Heart left ventricle (tissue), 13 donors: ENCODE measurements at regions not wholly inside any gene's neighbourhood (a gene's known extent, or its start where the extent isn't known, plus 50 kb on each side); places are given as distances from the start of the nearest gene placed in this dataset.

Source experiments
- POLR2A ChIP-seq, 2 donors: fragments of 450-650 bp; IDR thresholded peaks; one replicate each; pipeline ENCODE4 v1.6.1; 2017; ENCODE audit warnings: antibody characterized with exemption in 2 of 2, mild to moderate bottlenecking in 2 of 2, moderate library complexity in 2 of 2
- TF ChIP-seq, protein P1 (sequence below), 12 donors: fragments of 200-600 bp; sonication (generic) in 4 of 12; IDR thresholded peaks; one replicate each; pipeline versions ENCODE4 v1.5.0 to v1.8.0; 2018 to 2022; ENCODE audit warnings: antibody characterized with exemption in 12 of 12, mild to moderate bottlenecking in 5 of 12
- donor health status: ischemic (EF 13 %, LVEDD 7.1; RV severe dilation, severe dysfunction).
- donor health status: DM: no; HTN: yes; CAD: no.
- donor health status: DM: no; HTN: no; CAD: no.
- donor health status: ischemic (EF 25% LVEDD 6.9; RV normal size, moderate dysfunction).
- donor health status: ischemic (EF 25% LVEDD 5.7; RV mildly dilated, moderate dysfunction).
- donor health status: ischemic (EF 35%, LVEDD 5.7; RV mildly dilated, moderate dysfunction).
- donor health status: nonischemic (EF 11% LVEDD 7.7; RV severe dilation, severe dysfunction).
- donor health status: DM: yes; HTN: yes; CAD: no.
- donor health status: PGD.
- donor health status: ischemic (EF 29% LVEDD 5.4; RV normal size, mild dysfunction).
- donor health status: nonischemic (EF 23%, LVEDD 6.1; RV moderate dilation, normal function).

DNA sequence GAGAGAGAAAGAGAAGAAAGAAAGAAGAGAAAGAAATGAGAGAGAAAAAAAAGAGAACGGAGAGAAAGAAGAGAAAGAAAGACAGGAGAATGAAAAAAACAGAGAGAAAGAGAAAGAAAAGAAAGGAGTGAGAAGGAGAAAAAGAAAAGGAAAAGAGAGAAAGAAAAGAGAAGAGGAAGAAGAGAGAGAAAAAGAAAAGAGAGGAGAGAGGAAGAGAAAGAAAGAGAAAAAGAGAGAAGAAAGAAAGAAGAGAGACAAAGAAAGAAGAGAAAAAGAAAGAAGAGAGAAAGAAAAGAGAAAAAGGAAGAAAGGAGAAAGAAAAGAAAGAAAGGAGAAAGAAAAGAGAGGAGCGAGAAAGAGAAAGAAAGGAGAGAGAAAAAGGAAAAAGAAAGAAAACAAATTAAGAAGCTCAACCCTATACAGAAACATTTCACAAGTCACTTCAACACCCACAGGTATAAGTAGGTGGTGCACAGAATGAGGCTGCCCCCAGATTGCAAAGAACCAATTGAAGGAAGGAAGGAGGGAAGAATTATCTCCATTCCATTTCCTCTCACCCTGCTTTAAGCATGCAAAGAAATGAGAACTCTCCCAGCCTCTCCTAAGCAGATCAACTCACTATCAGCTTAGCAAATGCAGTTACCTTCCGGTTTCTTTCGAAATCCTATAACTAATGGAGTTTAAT lies 98.8 kb upstream of the CACNA1A start:
- TF ChIP-seq, protein P1, sequence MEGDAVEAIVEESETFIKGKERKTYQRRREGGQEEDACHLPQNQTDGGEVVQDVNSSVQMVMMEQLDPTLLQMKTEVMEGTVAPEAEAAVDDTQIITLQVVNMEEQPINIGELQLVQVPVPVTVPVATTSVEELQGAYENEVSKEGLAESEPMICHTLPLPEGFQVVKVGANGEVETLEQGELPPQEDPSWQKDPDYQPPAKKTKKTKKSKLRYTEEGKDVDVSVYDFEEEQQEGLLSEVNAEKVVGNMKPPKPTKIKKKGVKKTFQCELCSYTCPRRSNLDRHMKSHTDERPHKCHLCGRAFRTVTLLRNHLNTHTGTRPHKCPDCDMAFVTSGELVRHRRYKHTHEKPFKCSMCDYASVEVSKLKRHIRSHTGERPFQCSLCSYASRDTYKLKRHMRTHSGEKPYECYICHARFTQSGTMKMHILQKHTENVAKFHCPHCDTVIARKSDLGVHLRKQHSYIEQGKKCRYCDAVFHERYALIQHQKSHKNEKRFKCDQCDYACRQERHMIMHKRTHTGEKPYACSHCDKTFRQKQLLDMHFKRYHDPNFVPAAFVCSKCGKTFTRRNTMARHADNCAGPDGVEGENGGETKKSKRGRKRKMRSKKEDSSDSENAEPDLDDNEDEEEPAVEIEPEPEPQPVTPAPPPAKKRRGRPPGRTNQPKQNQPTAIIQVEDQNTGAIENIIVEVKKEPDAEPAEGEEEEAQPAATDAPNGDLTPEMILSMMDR (IDR thresholded peaks at IDR 0.05), result no peak
- no peak for TF ChIP-seq POLR2A (IDR thresholded peaks at IDR 0.05)
